HepG2 (cell line): ENCODE measurements at regions not wholly inside any gene's neighbourhood (a gene's known extent, or its start where the extent isn't known, plus 50 kb on each side); places are given as distances from the start of the nearest gene placed in this dataset.

Experiments used
- ATAC-seq: fragments of 200-7000 bp; cut with Tn5 transposase; 3 replicates; pipeline ENCODE4 v1.9.1; 2020; ENCODE audit warnings: mild to moderate bottlenecking, moderate library complexity
- BruUV-seq: library from RNA; stranded (reverse); fragments of 400-500 nt; replicated peaks from 2 replicates; lab custom pipeline; 2021; lab: Mats Ljungman, UMichigan
- CTCF ChIA-PET: fragments of 300-600 bp; formaldehyde crosslinking; extraction: SDS; loops from one replicate; lab custom pipeline; 2021; ENCODE audit warnings: low total read pairs, inconsistent platforms, low intra/inter-chr PET ratio; lab: Yijun Ruan, JAX
- POLR2A ChIA-PET: fragments of 350-600 bp; sonication (Branson Sonifier 250); formaldehyde crosslinking; loops from one replicate; lab custom pipeline; 2020; ENCODE audit warnings: antibody characterized with exemption, inconsistent platforms; lab: Yijun Ruan, JAX
- DNase-seq: peaks from one replicate; pipeline ENCODE4 v3.0.0-alpha.2; 2015; ENCODE audit warnings: low spot score
- FAIRE-seq: peaks from 3 replicates; lab custom pipeline; 2011; peaks lifted over from hg19 to GRCh38; lab: Jason Lieb, UNC
- H2AFZ ChIP-seq: one replicate; pipeline ENCODE4 v1.6.1; 2011; ENCODE audit warnings: low read length, inconsistent platforms
- H3K27ac ChIP-seq: fragments of 300-600 bp; 3 replicates; pipeline ENCODE4 v1.8.0; 2011; ENCODE audit warnings: mixed run types, mild to moderate bottlenecking, mixed read lengths, low read length, inconsistent platforms; ENCODE audit not compliant: insufficient read depth; ENCODE audit errors: extremely low read length
- H3K27me3 ChIP-seq, 2 experiments: fragments of 200-600 bp in 1 of 2; 2 replicates in 1 of 2; 3 replicates in 1 of 2; pipeline versions ENCODE4 v1.6.0 to v1.8.0; 2011; ENCODE audit warnings: low read length in 2 of 2, mild to moderate bottlenecking in 2 of 2, moderate library complexity in 2 of 2, inconsistent platforms in 1 of 2; ENCODE audit not compliant: insufficient read depth in 2 of 2, control insufficient read depth in 1 of 2
- H3K36me3 ChIP-seq, 2 experiments: fragments of 200-600 bp in 1 of 2; replicated peaks in 1 of 2; 2 replicates in 1 of 2; 3 replicates in 1 of 2; pipeline versions ENCODE4 v1.5.1 to v1.8.0; 2011; ENCODE audit warnings: low read length in 2 of 2, inconsistent platforms in 1 of 2; ENCODE audit not compliant: insufficient read depth in 2 of 2, control insufficient read depth in 1 of 2
- H3K4me1 ChIP-seq: 2 replicates; pipeline ENCODE4 v1.5.1; 2012; ENCODE audit warnings: low read length, inconsistent platforms; ENCODE audit not compliant: insufficient read depth
- H3K4me2 ChIP-seq: 2 replicates; pipeline ENCODE4 v1.6.0; 2011; ENCODE audit warnings: low read depth, low read length, inconsistent platforms
- H3K4me3 ChIP-seq, 3 experiments: fragments of 200-600 bp in 1 of 3; sonication (generic), shearing (Covaris generic) in 1 of 3; replicated peaks in 1 of 3; 2 replicates each; pipeline ENCODE4 v1.5.1; 2011 to 2016; ENCODE audit warnings: low read length in 3 of 3, inconsistent platforms in 2 of 3, low read depth in 2 of 3, mild to moderate bottlenecking in 2 of 3, control low read depth in 1 of 3, mixed read lengths in 1 of 3; ENCODE audit not compliant: insufficient read depth in 1 of 3
- H3K79me2 ChIP-seq: one replicate; pipeline ENCODE4 v1.6.1; 2011; ENCODE audit warnings: low read length, inconsistent platforms; ENCODE audit not compliant: insufficient read depth
- H3K9ac ChIP-seq: 2 replicates; pipeline ENCODE4 v1.6.0; 2011; ENCODE audit warnings: mild to moderate bottlenecking, low read depth, low read length, inconsistent platforms; ENCODE audit not compliant: insufficient read depth
- H3K9me3 ChIP-seq: 2 replicates; pipeline ENCODE4 v1.5.1; 2012; ENCODE audit warnings: mild to moderate bottlenecking, low read length
- H4K20me1 ChIP-seq: 2 replicates; pipeline ENCODE4 v1.6.0; 2011; ENCODE audit warnings: inconsistent platforms, mild to moderate bottlenecking, low read length, moderate library complexity; ENCODE audit not compliant: insufficient read depth
- CEBPB ChIP-seq: IDR thresholded peaks from 2 replicates; pipeline ENCODE4 v1.6.1; 2011; ENCODE audit warnings: low read depth, low read length, improper control_type of control experiment, borderline replicate concordance
- HDAC6 ChIP-seq: fragments of 200-600 bp; sonication (generic); IDR thresholded peaks from 2 replicates; pipeline ENCODE4 v1.7.0; 2017; ENCODE audit warnings: mild to moderate bottlenecking, antibody characterized with exemption, low read length, low read depth
- JARID2 ChIP-seq: sonication (generic); formaldehyde crosslinking; IDR thresholded peaks from 2 replicates; pipeline ENCODE4 v1.8.1; 2023; ENCODE audit warnings: missing genetic modification reagents, inconsistent platforms; ENCODE audit not compliant: insufficient replicate concordance
- MNT ChIP-seq: fragments of 450-650 bp; IDR thresholded peaks from 2 replicates; pipeline ENCODE4 v1.6.1; 2016
- NFKBIZ ChIP-seq: IDR thresholded peaks from 2 replicates; pipeline ENCODE4 v1.6.1; 2018; ENCODE audit warnings: missing genetic modification reagents, missing compliant biosample characterization
- PRDM4 ChIP-seq: sonication (generic); formaldehyde crosslinking; IDR thresholded peaks from 2 replicates; pipeline ENCODE4 v1.9.0; 2021; ENCODE audit warnings: missing genetic modification reagents, borderline replicate concordance
- THRA ChIP-seq: sonication (generic); formaldehyde crosslinking; IDR thresholded peaks from 2 replicates; pipeline ENCODE4 v1.4.0; 2020; ENCODE audit warnings: missing genetic modification reagents, borderline replicate concordance
- TP53 ChIP-seq: sonication (generic); formaldehyde crosslinking; conservative IDR thresholded peaks from 2 replicates; pipeline ENCODE4 v1.4.0; 2020; ENCODE audit warnings: missing genetic modification reagents
- ZNF549 ChIP-seq: sonication (generic); formaldehyde crosslinking; IDR thresholded peaks from 2 replicates; pipeline ENCODE4 v1.5.0; 2020; ENCODE audit warnings: missing genetic modification reagents
- ZNF710 ChIP-seq: sonication (generic); formaldehyde crosslinking; IDR thresholded peaks from 2 replicates; pipeline ENCODE4 v1.5.0; 2020; ENCODE audit warnings: mild to moderate bottlenecking, missing genetic modification reagents, borderline replicate concordance
- ZNF724P ChIP-seq: sonication (generic); formaldehyde crosslinking; IDR thresholded peaks from 2 replicates; pipeline ENCODE4 v1.8.0; 2022; ENCODE audit warnings: missing genetic modification reagents, borderline replicate concordance
- ZSCAN30 ChIP-seq: sonication (generic); formaldehyde crosslinking; IDR thresholded peaks from 2 replicates; pipeline ENCODE4 v1.5.0; 2020; ENCODE audit warnings: mild to moderate bottlenecking, missing genetic modification reagents
- WGBS: methylation state at CpG from one replicate; pipeline ENCODE4 v1.1.6; 2017; ENCODE audit warnings: low lambda C conversion rate; 5-methylcytosine and 5-hydroxymethylcytosine counted together
- in situ Hi-C: cut with HindIII; loops from 2 replicates; pipeline ENCODE4 v1.10.0; 2017; ENCODE audit warnings: low pct_unique_long_range_greater_than_20kb; ENCODE audit not compliant: extremely low pct_ligation_motif_present
- intact Hi-C: fragments of 100-400 bp; cut with micrococcal nuclease; formaldehyde crosslinking; loops from one replicate; pipeline ENCODE4 v1.10.0; 2022; ENCODE audit not compliant: unreplicated experiment

- Histone ChIP-seq H3K79me2 (no peaks in the 10 kb centered on the region), H3K4me1 (peaks cover 12% of the 10 kb centered on the region), H3K36me3 (no peaks in the 10 kb centered on the region), H4K20me1 (no peaks in the 10 kb centered on the region), H3K9ac (no peak overlapping the region), H3K27me3 (peaks cover 0 to 4% of the 10 kb centered on the region in 2 experiments; a peak in 1 of 5 replicates), H3K27ac (no peak overlapping the region), H3K4me3 (no peak overlapping the region), H2AFZ (no peak overlapping the region), H3K4me2 (no peak overlapping the region), H3K9me3 (no peaks in the 10 kb centered on the region)
- intact Hi-C loops (no loop called here), in situ Hi-C loops (no loop called here)
- ChIA-PET CTCF (no interaction called here), POLR2A (no interaction called here)
- DNase-seq (no peak), FAIRE-seq (no peak), ATAC-seq (no peak)
- no TSS peak for BruUV-seq
- WGBS: 0% methylated on average over 1 of the region's 1 CpG
- TF ChIP-seq ZNF549 (CRISPR knock-in tag) (no peak), TP53 (no peak), JARID2 (CRISPR knock-in tag) (no peak), ZNF724P (CRISPR knock-in tag) (no peak), THRA (CRISPR knock-in tag) (no peak), ZSCAN30 (CRISPR knock-in tag) (no peak), ZNF710 (CRISPR knock-in tag) (no peak), MNT (no peak), NFKBIZ (no peak), CEBPB (no peak), PRDM4 (CRISPR knock-in tag) (no peak), HDAC6 (no peak)
Observed at GRCh38 chr14:71243697-71244096, 336.4 kb downstream of the PCNX1 start.
